HG02852 (cell line): ENCODE measurements at regions not wholly inside any gene's neighbourhood (a gene's known extent, or its start where the extent isn't known, plus 50 kb on each side); places are given as distances from the start of the nearest gene placed in this dataset.
A peak's percentile ranks its signal among the peaks of the same experiment; 100 is the strongest.

ENCODE experiments used
- ATAC-seq: cut with Tn5 transposase; IDR thresholded peaks from one replicate; pipeline ENCODE4 v1.9.1; 2021; ENCODE audit warnings: mild to moderate bottlenecking, moderate library complexity; ENCODE audit not compliant: unreplicated experiment

GRCh38 chr12:24195063-24195462 is 245.6 kb upstream of the SOX5 start:
- ATAC-seq: no peak

- no peak for ATAC-seq
These were observed 241.6 kb upstream of the SOX5 start for GRCh38 chr12:24191117-24191516.

GRCh38 chr12:24185782-24186181 is 236.3 kb upstream of the SOX5 start:
- ATAC-seq: no peak

- peak; percentile 87 for ATAC-seq
These were observed 228.4 kb upstream of the SOX5 start for GRCh38 chr12:24177889-24178288.

- no peak for ATAC-seq
These were observed 226.5 kb upstream of the SOX5 start for GRCh38 chr12:24175929-24176328.

- no peak for ATAC-seq
These were observed 225.8 kb upstream of the SOX5 start for GRCh38 chr12:24175284-24175683.

- ATAC-seq: no peak
These were observed 223.6 kb upstream of the SOX5 start for GRCh38 chr12:24173067-24173466.

GRCh38 chr12:24172773-24173066 is 223.2 kb upstream of the SOX5 start:
- ATAC-seq: no peak

- peak; percentile 87 for ATAC-seq
These were observed 222.7 kb upstream of the SOX5 start for GRCh38 chr12:24172031-24172772.

- ATAC-seq: no peak
These were observed 205.6 kb upstream of the SOX5 start for GRCh38 chr12:24155042-24155441.

GRCh38 chr12:24153079-24153478 is 203.6 kb upstream of the SOX5 start:
- no peak for ATAC-seq

GRCh38 chr12:24152270-24152669 is 202.8 kb upstream of the SOX5 start:
- no peak for ATAC-seq

GRCh38 chr12:24143928-24144327 is 194.5 kb upstream of the SOX5 start:
- ATAC-seq: no peak

GRCh38 chr12:24139035-24139434 is 189.6 kb upstream of the SOX5 start:
- ATAC-seq: no peak

- ATAC-seq: no peak
These were observed 188.6 kb upstream of the SOX5 start for GRCh38 chr12:24138041-24138440.

GRCh38 chr12:24135158-24135850 is 185.8 kb upstream of the SOX5 start:
- ATAC-seq: no peak

GRCh38 chr12:24134092-24134491 is 184.6 kb upstream of the SOX5 start:
- ATAC-seq: no peak

GRCh38 chr12:24133384-24133783 is 183.9 kb upstream of the SOX5 start:
- ATAC-seq: no peak

GRCh38 chr12:24127919-24128721 is 178.7 kb upstream of the SOX5 start:
- ATAC-seq: peak; percentile 98

- no peak for ATAC-seq
These were observed 175.8 kb upstream of the SOX5 start for GRCh38 chr12:24125280-24125679.

GRCh38 chr12:24121911-24122310 is 172.4 kb upstream of the SOX5 start:
- no peak for ATAC-seq

- ATAC-seq: no peak
These were observed 169.2 kb upstream of the SOX5 start for GRCh38 chr12:24118668-24119067.
